GM23338 (cell line): ENCODE measurements at regions not wholly inside any gene's neighbourhood (a gene's known extent, or its start where the extent isn't known, plus 50 kb on each side); places are given as distances from the start of the nearest gene placed in this dataset.

Source experiments
- ATAC-seq: fragments of 200-7000 bp; cut with Tn5 transposase; 3 replicates; pipeline ENCODE4 v1.9.1; 2020
- DNase-seq: peaks from one replicate; pipeline ENCODE4 v3.0.0-alpha.2; 2015; ENCODE audit warnings: low spot score
- H2AFZ ChIP-seq: fragments of 200-600 bp; sonication (generic); 2 replicates; pipeline ENCODE4 v1.8.0; 2016; ENCODE audit warnings: antibody characterized with exemption, mild to moderate bottlenecking, moderate library complexity
- H3F3A ChIP-seq: fragments of 200-600 bp; sonication (generic); replicated peaks from 2 replicates; pipeline ENCODE4 v1.8.0; 2017; ENCODE audit warnings: antibody characterized with exemption, mixed run types, low read depth
- H3K27ac ChIP-seq: fragments of 200-600 bp; sonication (generic); 2 replicates; pipeline ENCODE4 v1.6.1; 2016; ENCODE audit warnings: low read depth
- H3K27me3 ChIP-seq: fragments of 200-600 bp; sonication (generic); 2 replicates; pipeline ENCODE4 v1.8.0; 2016; ENCODE audit warnings: mild to moderate bottlenecking, mixed run types, moderate library complexity; ENCODE audit not compliant: insufficient read depth
- H3K36me3 ChIP-seq: fragments of 200-600 bp; sonication (generic); 2 replicates; pipeline ENCODE4 v1.8.0; 2016; ENCODE audit warnings: mild to moderate bottlenecking; ENCODE audit not compliant: insufficient read depth
- H3K4me1 ChIP-seq: fragments of 200-600 bp; sonication (generic); 2 replicates; pipeline ENCODE4 v1.8.0; 2016; ENCODE audit warnings: mild to moderate bottlenecking, moderate library complexity; ENCODE audit not compliant: insufficient read depth
- H3K4me2 ChIP-seq: fragments of 200-600 bp; sonication (generic); 2 replicates; pipeline ENCODE4 v1.7.1; 2017; ENCODE audit warnings: mixed run types
- H3K4me3 ChIP-seq: fragments of 200-600 bp; sonication (generic); 2 replicates; pipeline ENCODE4 v1.6.1; 2016; ENCODE audit warnings: mixed run types
- H3K79me2 ChIP-seq: fragments of 200-600 bp; sonication (generic); replicated peaks from 2 replicates; pipeline ENCODE4 v1.8.0; 2017; ENCODE audit warnings: mild to moderate bottlenecking; ENCODE audit not compliant: insufficient read depth
- H3K9me2 ChIP-seq: fragments of 200-600 bp; sonication (generic); 2 replicates; pipeline ENCODE4 v1.8.0; 2017; ENCODE audit not compliant: insufficient read depth
- H4K20me1 ChIP-seq: fragments of 200-600 bp; sonication (generic); replicated peaks from 2 replicates; pipeline ENCODE4 v1.8.0; 2017; ENCODE audit warnings: mild to moderate bottlenecking; ENCODE audit not compliant: insufficient read depth
- H3K27ac Mint-ChIP-seq: 2 replicates; pipeline ENCODE4 v1.8.0; 2020; ENCODE audit warnings: inconsistent platforms, mild to moderate bottlenecking, moderate library complexity, mixed read lengths
- H3K27me3 Mint-ChIP-seq: 3 replicates; pipeline ENCODE4 v1.8.0; 2022; ENCODE audit warnings: low read depth, mild to moderate bottlenecking, moderate library complexity, mixed read lengths, inconsistent platforms; ENCODE audit not compliant: insufficient read depth, poor library complexity
- H3K36me3 Mint-ChIP-seq: 3 replicates; pipeline ENCODE4 v1.8.0; 2021; ENCODE audit warnings: low read depth, mild to moderate bottlenecking, inconsistent platforms, moderate library complexity, mixed read lengths
- H3K4me1 Mint-ChIP-seq: 3 replicates; pipeline ENCODE4 v1.8.0; 2020; ENCODE audit warnings: mild to moderate bottlenecking, inconsistent platforms, mixed read lengths
- H3K4me3 Mint-ChIP-seq: 3 replicates; pipeline ENCODE4 v1.8.0; 2021; ENCODE audit warnings: moderate library complexity, mild to moderate bottlenecking, inconsistent platforms, mixed read lengths
- H3K9me3 Mint-ChIP-seq: 3 replicates; pipeline ENCODE4 v1.8.0; 2020; ENCODE audit warnings: moderate library complexity, mild to moderate bottlenecking, inconsistent platforms, mixed read lengths
- CREB1 ChIP-seq: fragments of 250-450 bp; sonication (Bioruptor Pico); IDR thresholded peaks from 2 replicates; pipeline ENCODE4 v1.5.0; 2020; ENCODE audit warnings: low read depth, mild to moderate bottlenecking, moderate library complexity
- CTCF ChIP-seq, 2 experiments: fragments of 200-600 bp in 1 of 2; sonication (generic) in 1 of 2; conservative IDR thresholded peaks; 2 replicates each; pipeline versions ENCODE4 v1.5.1 to v1.6.1; 2016 to 2017; ENCODE audit warnings: antibody characterized with exemption in 2 of 2, low read depth in 2 of 2, mild to moderate bottlenecking in 2 of 2, moderate library complexity in 1 of 2
- EZH2 ChIP-seq: fragments of 200-600 bp; sonication (generic); IDR thresholded peaks from one replicate; pipeline ENCODE4 v1.8.0; 2017; ENCODE audit warnings: antibody characterized with exemption, mild to moderate bottlenecking, low read depth; ENCODE audit not compliant: unreplicated experiment
- EZH2phosphoT487 ChIP-seq: fragments of 200-600 bp; sonication (generic); IDR thresholded peaks from one replicate; pipeline ENCODE4 v1.8.1; 2018; ENCODE audit warnings: antibody characterized with exemption; ENCODE audit not compliant: unreplicated experiment
- JUNB ChIP-seq: IDR thresholded peaks from one replicate; pipeline ENCODE4 v1.6.1; 2016; ENCODE audit warnings: antibody characterized with exemption; ENCODE audit not compliant: unreplicated experiment
- NANOG ChIP-seq: IDR thresholded peaks from 2 replicates; pipeline ENCODE4 v1.6.1; 2016; ENCODE audit warnings: antibody characterized with exemption, borderline replicate concordance
- POLR2AphosphoS5 ChIP-seq: IDR thresholded peaks from 2 replicates; pipeline ENCODE4 v1.6.1; 2016; ENCODE audit warnings: antibody characterized with exemption, low read depth
- REST ChIP-seq: IDR thresholded peaks from one replicate; pipeline ENCODE4 v1.6.1; 2018; ENCODE audit warnings: antibody characterized with exemption; ENCODE audit not compliant: unreplicated experiment
- STAT1 ChIP-seq: IDR thresholded peaks from one replicate; pipeline ENCODE4 v1.6.1; 2016; ENCODE audit warnings: antibody characterized with exemption; ENCODE audit not compliant: unreplicated experiment
- ZNF114 ChIP-seq: fragments of 250-450 bp; sonication (Bioruptor Pico); IDR thresholded peaks from 2 replicates; pipeline ENCODE4 v1.5.0; 2020; ENCODE audit warnings: mild to moderate bottlenecking, moderate library complexity
- ZNF331 ChIP-seq: fragments of 250-450 bp; sonication (Bioruptor Pico); IDR thresholded peaks from 2 replicates; pipeline ENCODE4 v1.5.0; 2020; ENCODE audit warnings: low read depth, mild to moderate bottlenecking, moderate library complexity
- TF ChIP-seq, protein P1 (sequence below): fragments of 250-450 bp; sonication (Bioruptor Pico); IDR thresholded peaks from 2 replicates; pipeline ENCODE4 v1.5.0; 2020; ENCODE audit warnings: mild to moderate bottlenecking, moderate library complexity
- TF ChIP-seq, protein P2 (sequence below): IDR thresholded peaks from 2 replicates; pipeline ENCODE4 v1.6.1; 2016; ENCODE audit warnings: antibody characterized with exemption

DNA sequence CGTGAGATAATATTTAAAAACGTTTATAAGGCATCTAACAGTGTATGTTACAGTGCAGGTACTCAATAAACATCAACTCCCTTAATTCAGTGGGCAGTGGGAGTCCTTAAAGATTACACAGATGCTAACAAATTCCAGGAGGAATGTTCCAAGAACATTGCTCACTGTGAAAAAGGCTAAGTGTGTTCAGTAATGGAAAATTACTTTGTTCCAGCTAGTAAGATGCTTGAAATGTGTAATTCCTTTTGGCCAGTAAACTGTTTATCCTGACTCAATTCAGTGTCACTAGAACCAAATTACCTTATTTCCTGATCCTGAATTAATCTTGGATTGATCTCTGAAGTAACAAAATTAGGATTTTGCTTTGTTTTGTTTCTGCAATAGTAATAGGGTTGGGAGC lies 54.2 kb upstream of the SEMA6D start:
- no peak overlapping the region for H3K4me3 Mint-ChIP-seq
- H3K4me3 ChIP-seq: no peak overlapping the region
- no peaks in the 10 kb centered on the region for H3K27me3 ChIP-seq
- no peaks in the 10 kb centered on the region for H3K36me3 Mint-ChIP-seq
- H3K4me1 ChIP-seq: no peaks in the 10 kb centered on the region
- TF ChIP-seq STAT1 (no peak), ZNF331 (no peak), EZH2 (no peak), JUNB (no peak), REST (no peak), CTCF (conservative IDR thresholded peaks at IDR 0.05; ENCODE audit: low read depth in 2 of 2) (no peak), ZNF114 (CRISPR knock-in tag) (no peak), CREB1 (CRISPR knock-in tag) (no peak), NANOG (no peak), POLR2AphosphoS5 (no peak), EZH2phosphoT487 (no peak)
- TF ChIP-seq, protein P1, sequence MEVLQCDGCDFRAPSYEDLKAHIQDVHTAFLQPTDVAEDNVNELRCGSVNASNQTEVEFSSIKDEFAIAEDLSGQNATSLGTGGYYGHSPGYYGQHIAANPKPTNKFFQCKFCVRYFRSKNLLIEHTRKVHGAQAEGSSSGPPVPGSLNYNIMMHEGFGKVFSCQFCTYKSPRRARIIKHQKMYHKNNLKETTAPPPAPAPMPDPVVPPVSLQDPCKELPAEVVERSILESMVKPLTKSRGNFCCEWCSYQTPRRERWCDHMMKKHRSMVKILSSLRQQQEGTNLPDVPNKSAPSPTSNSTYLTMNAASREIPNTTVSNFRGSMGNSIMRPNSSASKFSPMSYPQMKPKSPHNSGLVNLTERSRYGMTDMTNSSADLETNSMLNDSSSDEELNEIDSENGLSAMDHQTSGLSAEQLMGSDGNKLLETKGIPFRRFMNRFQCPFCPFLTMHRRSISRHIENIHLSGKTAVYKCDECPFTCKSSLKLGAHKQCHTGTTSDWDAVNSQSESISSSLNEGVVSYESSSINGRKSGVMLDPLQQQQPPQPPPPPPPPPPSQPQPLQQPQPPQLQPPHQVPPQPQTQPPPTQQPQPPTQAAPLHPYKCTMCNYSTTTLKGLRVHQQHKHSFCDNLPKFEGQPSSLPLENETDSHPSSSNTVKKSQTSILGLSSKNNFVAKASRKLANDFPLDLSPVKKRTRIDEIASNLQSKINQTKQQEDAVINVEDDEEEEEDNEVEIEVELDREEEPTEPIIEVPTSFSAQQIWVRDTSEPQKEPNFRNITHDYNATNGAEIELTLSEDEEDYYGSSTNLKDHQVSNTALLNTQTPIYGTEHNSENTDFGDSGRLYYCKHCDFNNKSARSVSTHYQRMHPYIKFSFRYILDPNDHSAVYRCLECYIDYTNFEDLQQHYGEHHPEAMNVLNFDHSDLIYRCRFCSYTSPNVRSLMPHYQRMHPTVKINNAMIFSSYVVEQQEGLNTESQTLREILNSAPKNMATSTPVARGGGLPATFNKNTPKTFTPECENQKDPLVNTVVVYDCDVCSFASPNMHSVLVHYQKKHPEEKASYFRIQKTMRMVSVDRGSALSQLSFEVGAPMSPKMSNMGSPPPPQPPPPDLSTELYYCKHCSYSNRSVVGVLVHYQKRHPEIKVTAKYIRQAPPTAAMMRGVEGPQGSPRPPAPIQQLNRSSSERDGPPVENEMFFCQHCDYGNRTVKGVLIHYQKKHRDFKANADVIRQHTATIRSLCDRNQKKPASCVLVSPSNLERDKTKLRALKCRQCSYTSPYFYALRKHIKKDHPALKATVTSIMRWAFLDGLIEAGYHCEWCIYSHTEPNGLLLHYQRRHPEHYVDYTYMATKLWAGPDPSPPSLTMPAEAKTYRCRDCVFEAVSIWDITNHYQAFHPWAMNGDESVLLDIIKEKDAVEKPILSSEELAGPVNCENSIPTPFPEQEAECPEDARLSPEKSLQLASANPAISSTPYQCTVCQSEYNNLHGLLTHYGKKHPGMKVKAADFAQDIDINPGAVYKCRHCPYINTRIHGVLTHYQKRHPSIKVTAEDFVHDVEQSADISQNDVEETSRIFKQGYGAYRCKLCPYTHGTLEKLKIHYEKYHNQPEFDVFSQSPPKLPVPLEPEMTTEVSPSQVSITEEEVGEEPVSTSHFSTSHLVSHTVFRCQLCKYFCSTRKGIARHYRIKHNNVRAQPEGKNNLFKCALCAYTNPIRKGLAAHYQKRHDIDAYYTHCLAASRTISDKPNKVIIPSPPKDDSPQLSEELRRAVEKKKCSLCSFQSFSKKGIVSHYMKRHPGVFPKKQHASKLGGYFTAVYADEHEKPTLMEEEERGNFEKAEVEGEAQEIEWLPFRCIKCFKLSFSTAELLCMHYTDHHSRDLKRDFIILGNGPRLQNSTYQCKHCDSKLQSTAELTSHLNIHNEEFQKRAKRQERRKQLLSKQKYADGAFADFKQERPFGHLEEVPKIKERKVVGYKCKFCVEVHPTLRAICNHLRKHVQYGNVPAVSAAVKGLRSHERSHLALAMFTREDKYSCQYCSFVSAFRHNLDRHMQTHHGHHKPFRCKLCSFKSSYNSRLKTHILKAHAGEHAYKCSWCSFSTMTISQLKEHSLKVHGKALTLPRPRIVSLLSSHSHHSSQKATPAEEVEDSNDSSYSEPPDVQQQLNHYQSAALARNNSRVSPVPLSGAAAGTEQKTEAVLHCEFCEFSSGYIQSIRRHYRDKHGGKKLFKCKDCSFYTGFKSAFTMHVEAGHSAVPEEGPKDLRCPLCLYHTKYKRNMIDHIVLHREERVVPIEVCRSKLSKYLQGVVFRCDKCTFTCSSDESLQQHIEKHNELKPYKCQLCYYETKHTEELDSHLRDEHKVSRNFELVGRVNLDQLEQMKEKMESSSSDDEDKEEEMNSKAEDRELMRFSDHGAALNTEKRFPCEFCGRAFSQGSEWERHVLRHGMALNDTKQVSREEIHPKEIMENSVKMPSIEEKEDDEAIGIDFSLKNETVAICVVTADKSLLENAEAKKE (CRISPR knock-in tag): no peak
- TF ChIP-seq, protein P2, sequence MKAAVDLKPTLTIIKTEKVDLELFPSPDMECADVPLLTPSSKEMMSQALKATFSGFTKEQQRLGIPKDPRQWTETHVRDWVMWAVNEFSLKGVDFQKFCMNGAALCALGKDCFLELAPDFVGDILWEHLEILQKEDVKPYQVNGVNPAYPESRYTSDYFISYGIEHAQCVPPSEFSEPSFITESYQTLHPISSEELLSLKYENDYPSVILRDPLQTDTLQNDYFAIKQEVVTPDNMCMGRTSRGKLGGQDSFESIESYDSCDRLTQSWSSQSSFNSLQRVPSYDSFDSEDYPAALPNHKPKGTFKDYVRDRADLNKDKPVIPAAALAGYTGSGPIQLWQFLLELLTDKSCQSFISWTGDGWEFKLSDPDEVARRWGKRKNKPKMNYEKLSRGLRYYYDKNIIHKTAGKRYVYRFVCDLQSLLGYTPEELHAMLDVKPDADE: no peak
- H3K4me1 Mint-ChIP-seq: peaks cover 7% of the 10 kb centered on the region; the same call in 1 of the 3 replicates
- H3K79me2 ChIP-seq: no peaks in the 10 kb centered on the region
- H3K9me3 Mint-ChIP-seq: no peaks in the 10 kb centered on the region
- no peaks in the 10 kb centered on the region for H3K27me3 Mint-ChIP-seq
- H3F3A ChIP-seq: no peaks in the 10 kb centered on the region
- H3K4me2 ChIP-seq: no peak overlapping the region
- no peaks in the 10 kb centered on the region for H4K20me1 ChIP-seq
- H3K27ac Mint-ChIP-seq: no peak overlapping the region
- H2AFZ ChIP-seq: no peak overlapping the region
- H3K9me2 ChIP-seq: no peaks in the 10 kb centered on the region
- ATAC-seq (no peak), DNase-seq (no peak)
- no peak overlapping the region for H3K27ac ChIP-seq
- H3K36me3 ChIP-seq: no peaks in the 10 kb centered on the region
